GM10266 (cell line): ENCODE measurements at regions not wholly inside any gene's neighbourhood (a gene's known extent, or its start where the extent isn't known, plus 50 kb on each side); places are given as distances from the start of the nearest gene placed in this dataset.

Source experiments
- DNase-seq: peaks from one replicate; pipeline ENCODE4 v3.0.0; 2012; ENCODE audit errors: extremely low spot score
- TF ChIP-seq, protein P1 (sequence below): IDR thresholded peaks from 2 replicates; pipeline ENCODE4 v1.5.1; 2012; ENCODE audit warnings: mild to moderate bottlenecking, low read depth; ENCODE audit not compliant: control insufficient read depth, insufficient read depth; ENCODE audit errors: missing control alignments

DNA sequence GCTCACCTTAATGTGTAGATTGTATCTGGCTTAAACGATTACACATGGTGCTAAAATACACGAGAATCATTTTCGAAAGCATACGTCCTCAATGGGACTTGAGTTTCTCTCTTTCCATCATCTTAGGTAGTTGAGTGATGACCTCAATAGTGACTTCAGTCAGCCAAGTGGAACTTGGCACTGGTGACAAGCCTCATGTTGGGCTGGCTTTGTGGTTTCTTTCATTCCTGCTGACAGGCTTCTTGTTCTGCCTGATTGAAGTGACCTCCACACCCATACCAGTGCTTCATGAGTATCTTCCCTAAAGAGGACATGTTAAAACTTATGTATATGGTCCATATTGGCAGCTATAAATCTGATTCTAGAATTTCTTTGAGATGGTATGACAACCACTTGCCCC, 159.1 kb upstream of the WDR1 start:
- TF ChIP-seq, protein P1, sequence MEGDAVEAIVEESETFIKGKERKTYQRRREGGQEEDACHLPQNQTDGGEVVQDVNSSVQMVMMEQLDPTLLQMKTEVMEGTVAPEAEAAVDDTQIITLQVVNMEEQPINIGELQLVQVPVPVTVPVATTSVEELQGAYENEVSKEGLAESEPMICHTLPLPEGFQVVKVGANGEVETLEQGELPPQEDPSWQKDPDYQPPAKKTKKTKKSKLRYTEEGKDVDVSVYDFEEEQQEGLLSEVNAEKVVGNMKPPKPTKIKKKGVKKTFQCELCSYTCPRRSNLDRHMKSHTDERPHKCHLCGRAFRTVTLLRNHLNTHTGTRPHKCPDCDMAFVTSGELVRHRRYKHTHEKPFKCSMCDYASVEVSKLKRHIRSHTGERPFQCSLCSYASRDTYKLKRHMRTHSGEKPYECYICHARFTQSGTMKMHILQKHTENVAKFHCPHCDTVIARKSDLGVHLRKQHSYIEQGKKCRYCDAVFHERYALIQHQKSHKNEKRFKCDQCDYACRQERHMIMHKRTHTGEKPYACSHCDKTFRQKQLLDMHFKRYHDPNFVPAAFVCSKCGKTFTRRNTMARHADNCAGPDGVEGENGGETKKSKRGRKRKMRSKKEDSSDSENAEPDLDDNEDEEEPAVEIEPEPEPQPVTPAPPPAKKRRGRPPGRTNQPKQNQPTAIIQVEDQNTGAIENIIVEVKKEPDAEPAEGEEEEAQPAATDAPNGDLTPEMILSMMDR, result no peak
- DNase-seq, result no peak

DNA sequence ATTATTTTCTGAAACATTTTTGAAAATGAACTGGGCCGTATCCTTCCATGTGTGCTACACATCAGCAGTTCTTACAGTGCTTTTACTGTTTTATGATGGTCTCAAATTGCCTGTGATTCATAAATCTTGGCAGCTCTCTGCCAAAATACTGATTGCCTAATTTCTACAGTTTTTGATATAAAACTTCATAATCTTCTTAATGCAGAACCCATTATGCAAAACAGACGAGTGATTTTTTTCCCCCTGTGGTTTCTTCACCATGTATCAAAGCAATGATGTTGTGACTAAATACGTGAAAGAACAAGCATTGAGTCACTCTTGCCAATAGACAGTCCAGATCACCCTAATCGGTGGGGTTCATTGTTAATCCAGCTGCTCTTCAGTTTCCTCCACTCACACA, 156.4 kb upstream of the WDR1 start:
- TF ChIP-seq, protein P1, result no peak
- no peak for DNase-seq

DNA sequence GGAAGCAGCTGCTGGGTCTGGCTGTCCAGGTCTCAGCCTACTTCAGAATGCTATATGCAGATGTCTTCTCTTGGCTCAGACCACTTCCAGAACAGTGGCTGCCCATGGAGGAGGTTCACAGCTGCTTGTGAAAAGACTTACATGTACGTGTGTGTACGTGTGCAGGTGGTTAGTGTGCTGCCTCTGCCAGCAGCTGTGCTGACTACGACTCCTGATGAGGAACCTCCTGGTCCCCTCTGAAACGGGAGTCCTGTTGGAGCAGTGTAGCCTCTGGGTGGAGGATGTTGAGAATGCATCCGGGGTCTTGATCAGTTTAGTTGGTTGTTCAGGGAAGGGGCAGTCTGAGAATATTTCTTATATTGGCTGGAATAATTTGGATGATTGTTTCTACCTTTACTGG, 155.9 kb upstream of the WDR1 start:
- TF ChIP-seq, protein P1, result no peak
- no peak for DNase-seq

DNA sequence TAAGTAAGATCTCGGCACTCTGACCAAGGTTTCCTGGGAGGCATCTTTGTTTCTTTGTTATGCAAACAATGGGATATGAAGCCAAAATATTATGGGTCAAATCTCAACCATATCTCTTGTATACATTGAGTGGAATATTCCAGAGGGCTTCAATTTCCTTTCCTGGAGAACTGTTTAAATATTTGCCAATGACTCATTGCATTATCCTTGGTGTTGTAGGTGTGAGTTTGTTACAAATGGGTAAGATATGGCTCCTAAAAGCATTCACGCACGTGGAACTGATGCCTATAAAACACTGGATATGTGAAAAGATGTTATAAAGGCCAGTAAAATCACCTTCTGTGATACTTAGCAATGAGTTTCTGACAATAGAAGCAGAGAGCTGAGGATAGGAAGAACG, 150.5 kb upstream of the WDR1 start:
- TF ChIP-seq, protein P1, result no peak
- DNase-seq, result no peak

DNA sequence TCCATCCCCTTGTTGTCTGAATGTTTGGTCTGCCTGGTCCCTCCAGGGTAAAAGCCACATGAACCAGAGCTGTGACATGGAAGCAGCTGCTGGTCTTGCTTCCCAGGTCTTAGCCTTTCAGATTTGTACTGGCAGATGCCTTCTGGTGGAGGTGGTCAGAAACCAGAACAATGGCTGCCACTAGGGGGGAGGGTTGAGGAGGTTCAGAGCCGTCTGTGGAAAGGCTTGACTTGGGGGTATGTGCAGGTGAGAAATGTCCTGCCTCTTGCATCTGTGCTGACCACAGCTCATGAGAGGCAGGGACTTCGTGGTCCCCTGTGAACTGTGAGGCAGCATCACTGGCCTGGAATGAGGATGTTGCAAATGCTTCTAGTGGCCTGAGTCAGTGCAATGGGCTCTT, 144.2 kb upstream of the WDR1 start:
- TF ChIP-seq, protein P1, result no peak

DNA sequence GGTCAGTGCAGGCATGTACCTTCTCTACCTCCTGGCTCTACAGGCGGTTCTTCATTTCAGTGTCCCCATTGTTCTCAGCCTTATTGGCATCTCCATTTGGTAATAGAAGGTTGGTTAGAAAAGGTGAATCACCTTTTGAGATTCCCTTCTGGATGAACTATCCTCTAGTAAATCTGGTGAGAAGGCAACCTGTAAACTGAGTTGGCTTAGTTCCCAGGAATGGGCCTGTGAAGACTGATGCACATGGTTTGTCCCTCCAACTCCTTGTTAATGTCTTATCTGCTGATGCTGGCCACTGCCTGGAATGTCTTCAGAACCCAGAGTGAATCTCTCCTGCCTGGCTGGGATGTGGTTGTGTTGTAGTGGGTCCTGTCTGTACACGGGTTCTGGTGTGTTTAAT, 143.4 kb upstream of the WDR1 start:
- TF ChIP-seq, protein P1, result no peak

More for the DNA sequence above, 144.2 kb upstream of the WDR1 start:
- no peak for DNase-seq

DNA sequence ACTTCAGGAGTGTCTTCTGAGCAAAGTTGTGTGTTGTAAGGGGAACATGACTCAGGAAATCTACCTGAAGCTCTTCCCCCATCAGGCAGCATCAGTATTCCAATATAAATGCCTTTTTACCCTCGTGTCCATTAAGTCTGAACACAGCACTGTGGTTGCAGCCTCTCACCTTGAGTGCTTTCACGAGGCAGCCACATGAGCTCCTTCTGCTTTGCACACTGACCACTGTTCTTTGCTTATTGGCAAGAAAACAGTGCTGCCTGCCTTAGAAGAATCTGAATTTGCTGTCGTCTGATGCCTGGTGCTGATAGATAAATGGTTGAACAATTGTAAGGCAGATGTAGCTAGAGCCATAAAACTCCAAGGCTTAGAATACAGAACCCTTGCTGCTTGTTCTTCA, 139.6 kb upstream of the WDR1 start:
- TF ChIP-seq, protein P1, result no peak
- no peak for DNase-seq

More for the DNA sequence above, 143.4 kb upstream of the WDR1 start:
- no peak for DNase-seq
